Transverse colon (tissue), 4 donors: ENCODE measurements at regions not wholly inside any gene's neighbourhood (a gene's known extent, or its start where the extent isn't known, plus 50 kb on each side); places are given as distances from the start of the nearest gene placed in this dataset.
"Not testable (repeated sequence)": the region's sequence is repeated elsewhere in the genome, so short reads cannot be mapped to it uniquely, and the experiment has no call there.

Source experiments
- DNase-seq: peaks from one replicate; pipeline ENCODE4 v3.0.0-alpha.2; 2019
- H3K27ac ChIP-seq, 4 donors: fragments of 200-600 bp; sonication (generic); 2 replicates each; pipeline ENCODE4 v1.5.1; 2016 to 2018; ENCODE audit warnings: inconsistent platforms in 4 of 4
- H3K27me3 ChIP-seq: fragments of 200-600 bp; sonication (generic); 2 replicates; pipeline ENCODE4 v1.5.1; 2017; ENCODE audit warnings: inconsistent platforms
- H3K36me3 ChIP-seq, 4 donors: fragments of 200-600 bp; sonication (generic); 2 replicates each; pipeline ENCODE4 v1.5.1; 2017 to 2019; ENCODE audit warnings: inconsistent platforms in 4 of 4
- H3K4me1 ChIP-seq, 4 donors: fragments of 200-600 bp; sonication (generic); 2 replicates each; pipeline ENCODE4 v1.5.1; 2017 to 2020; ENCODE audit warnings: inconsistent platforms in 4 of 4
- H3K4me3 ChIP-seq, 4 donors: fragments of 200-600 bp; sonication (generic); 1 replicate in 1 of 4; 2 replicates in 3 of 4; pipeline versions ENCODE4 v1.5.1 to v1.6.1; 2017 to 2019; ENCODE audit warnings: inconsistent platforms in 4 of 4
- H3K9me3 ChIP-seq, 2 donors: fragments of 200-600 bp; sonication (generic); 2 replicates each; pipeline ENCODE4 v1.5.1; 2017 to 2019; ENCODE audit warnings: inconsistent platforms in 2 of 2
- CTCF ChIP-seq, 5 experiments: fragments of 200-600 bp in 3 of 5; fragments of 450-650 bp in 2 of 5; sonication (generic) in 3 of 5; IDR thresholded peaks; 1 replicate in 2 of 5; 2 replicates in 3 of 5; pipeline ENCODE4 v1.5.1; 2016 to 2017; ENCODE audit warnings: antibody characterized with exemption in 5 of 5, inconsistent platforms in 3 of 5, mild to moderate bottlenecking in 2 of 5, moderate library complexity in 1 of 5
- EP300 ChIP-seq: sonication (generic); formaldehyde crosslinking; IDR thresholded peaks from one replicate; pipeline ENCODE4 v1.6.1; 2017; ENCODE audit warnings: antibody characterized with exemption, low read depth
- POLR2A ChIP-seq: fragments of 450-650 bp; IDR thresholded peaks from one replicate; pipeline ENCODE4 v1.6.1; 2016; ENCODE audit warnings: antibody characterized with exemption, mild to moderate bottlenecking, moderate library complexity
- POLR2AphosphoS5 ChIP-seq, 3 donors: sonication (generic); formaldehyde crosslinking; IDR thresholded peaks; one replicate each; pipeline ENCODE4 v1.6.1; 2016; ENCODE audit warnings: antibody characterized with exemption in 3 of 3
- WGBS, 2 donors: methylation state at CpG; one replicate each; pipeline ENCODE4 v1.1.5; 2018; ENCODE audit warnings: low coverage in 1 of 2; 5-methylcytosine and 5-hydroxymethylcytosine counted together
- in situ Hi-C, 4 donors: fragments of 200-750 bp; cut with MboI; loops; one replicate each; pipeline versions ENCODE4 v1.15.0 to v1.15.1; 2017; ENCODE audit warnings: low sequenced_read_pairs in 3 of 4, low pct_ligation_motif_present in 1 of 4, low pct_unique_long_range_greater_than_20kb in 1 of 4
- intact Hi-C: fragments of 100-400 bp; cut with DNase I; formaldehyde crosslinking; loops from one replicate; pipeline ENCODE4 v1.15.1; 2023; ENCODE audit warnings: low total_unique reads

- H3K27me3 ChIP-seq: peaks cover 8% of the 10 kb centered on the region
- H3K4me3 ChIP-seq: no peak overlapping the region
- H3K4me1 ChIP-seq: no peaks in the 10 kb centered on the region
- DNase-seq: no peak
- 52% methylated on average over 6 to 7 of the region's 7 CpGs for WGBS, 2 donors
- no peaks in the 10 kb centered on the region for H3K9me3 ChIP-seq
- intact Hi-C loops: no loop called here
- H3K27ac ChIP-seq: no peak overlapping the region
- TF ChIP-seq CTCF (IDR thresholded peaks at IDR 0.05) (no peak), POLR2AphosphoS5 (IDR thresholded peaks at IDR 0.05) (no peak), POLR2A (no peak), EP300 (no peak)
- in situ Hi-C loops: no loop called here
- H3K36me3 ChIP-seq: no peaks in the 10 kb centered on the region
Measured at GRCh38 chr5:174900240-174900865, 176.0 kb downstream of the MSX2 start.

DNA sequence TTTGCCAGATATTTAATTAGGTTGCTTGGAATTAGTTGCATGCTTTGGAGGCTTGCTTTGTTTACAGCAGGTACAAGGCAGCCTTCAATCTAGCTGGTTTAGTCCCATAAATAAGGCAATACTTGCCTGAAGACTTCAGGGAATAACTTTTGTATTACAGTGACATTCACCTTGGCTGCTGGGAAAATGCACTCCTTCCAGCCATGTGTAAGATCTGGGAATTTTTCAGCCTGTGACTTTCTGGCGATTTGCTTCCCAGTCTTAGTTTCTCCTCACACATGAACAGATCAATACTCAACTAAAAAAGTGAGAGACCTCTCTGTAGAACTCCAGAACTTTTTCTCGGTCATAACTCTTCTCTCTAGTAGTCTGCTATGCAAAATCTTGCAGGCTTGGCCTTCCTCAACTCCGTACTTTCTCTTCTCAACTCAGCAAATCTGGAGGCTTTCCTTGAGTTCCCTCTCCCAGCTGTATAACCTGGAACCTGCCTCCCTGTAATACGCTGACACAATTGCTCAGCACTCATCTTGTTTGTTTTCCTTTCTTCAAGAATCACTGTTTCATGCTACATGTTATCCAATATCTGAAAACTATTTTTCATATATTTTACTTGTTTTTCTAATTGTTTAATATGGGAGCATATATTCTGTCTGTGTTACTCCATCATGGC is 173.0 kb downstream of the MSX2 start:
- Histone ChIP-seq H3K4me1 (no peaks in the 10 kb centered on the region), H3K9me3 (no peaks in the 10 kb centered on the region), H3K36me3 (no peaks in the 10 kb centered on the region), H3K4me3 (no peak overlapping the region), H3K27me3 (no peaks in the 10 kb centered on the region), H3K27ac (no peak overlapping the region)
- intact Hi-C loops: no loop called here
- no peak for TF ChIP-seq POLR2A
- TF ChIP-seq POLR2AphosphoS5 (IDR thresholded peaks at IDR 0.05): no peak
- no peak for TF ChIP-seq CTCF (IDR thresholded peaks at IDR 0.05)
- TF ChIP-seq EP300: no peak
- DNase-seq: no peak
- in situ Hi-C loops: no loop called here
- WGBS, 2 donors: 75 to 76% methylated on average over 4 of the region's 4 CpGs

DNA sequence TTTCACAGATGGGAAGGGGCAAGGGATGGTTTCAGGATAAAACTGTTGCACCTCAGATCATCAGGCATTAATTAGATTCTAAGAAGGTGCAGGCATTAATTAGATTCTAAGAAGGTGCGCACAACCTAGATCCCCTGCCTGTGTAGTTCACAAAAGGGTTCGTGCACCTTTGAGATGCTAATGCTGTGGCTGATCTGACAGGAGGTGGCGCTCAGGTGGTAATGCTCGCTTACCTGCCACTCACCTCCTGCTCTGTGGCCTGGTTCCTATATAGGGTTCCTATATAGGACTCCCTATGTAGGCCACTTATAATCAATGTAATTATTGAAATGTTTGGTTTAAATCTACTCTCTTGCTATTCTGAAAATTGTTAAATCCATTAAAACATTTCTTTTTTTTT is 171.0 kb downstream of the MSX2 start:
- intact Hi-C loops: no loop called here
- Histone ChIP-seq H3K27me3 (no peaks in the 10 kb centered on the region), H3K9me3 (no peaks in the 10 kb centered on the region), H3K27ac (no peak overlapping the region), H3K4me3 (no peak overlapping the region), H3K4me1 (no peaks in the 10 kb centered on the region), H3K36me3 (no peaks in the 10 kb centered on the region)
- no peak for TF ChIP-seq CTCF (IDR thresholded peaks at IDR 0.05)
- TF ChIP-seq POLR2AphosphoS5 (IDR thresholded peaks at IDR 0.05): no peak
- no peak for TF ChIP-seq EP300
- TF ChIP-seq POLR2A: no peak
- 63% methylated on average over 4 of the region's 4 CpGs; no CpG with 5 or more reads in 1 of the 2 donors for WGBS, 2 donors
- no peak for DNase-seq
- in situ Hi-C loops: no loop called here

GRCh38 chr5:174892742-174893141 is 168.4 kb downstream of the MSX2 start:
- H3K4me3 ChIP-seq: no peak overlapping the region
- H3K4me1 ChIP-seq: no peaks in the 10 kb centered on the region
- H3K27ac ChIP-seq: no peak overlapping the region
- H3K36me3 ChIP-seq: no peaks in the 10 kb centered on the region
- WGBS, 2 donors: 80 to 90% methylated on average over 2 to 7 of the region's 7 CpGs
- DNase-seq: no peak
- H3K27me3 ChIP-seq: no peaks in the 10 kb centered on the region
- in situ Hi-C loops: no loop called here
- intact Hi-C loops: no loop called here
- peaks cover 0 to 3% of the 10 kb centered on the region in 2 donors for H3K9me3 ChIP-seq
- TF ChIP-seq POLR2A: no peak
- no peak for TF ChIP-seq CTCF (IDR thresholded peaks at IDR 0.05)
- no peak for TF ChIP-seq EP300

- intact Hi-C loops, H3K36me3 ChIP-seq, in situ Hi-C loops, H3K4me1 ChIP-seq, H3K9me3 ChIP-seq, H3K27me3 ChIP-seq, H3K4me3 ChIP-seq, H3K27ac ChIP-seq, DNase-seq: not testable (repeated sequence)
- WGBS, 2 donors: 95 to 100% methylated on average over 1 to 35 of the region's 40 CpGs
Measured at GRCh38 chr5:174880412-174881200, 156.2 kb downstream of the MSX2 start.
